ENCODE measurements at regions not wholly inside any gene's neighbourhood (a gene's known extent, or its start where the extent isn't known, plus 50 kb on each side); places are given as distances from the start of the nearest gene placed in this dataset.

- no peak for TF ChIP-seq IRF3 (IDR thresholded peaks at IDR 0.05; ENCODE audit: low read depth, low read length)
- no peak for TF ChIP-seq TEAD4 (IDR thresholded peaks at IDR 0.05; ENCODE audit: borderline replicate concordance, insufficient read depth)
- TF ChIP-seq GATA2 (CRISPR knock-in tag; IDR thresholded peaks at IDR 0.05): peak; percentile 45; the same call in 1 of the 2 replicates
- no peak for TF ChIP-seq MAX (IDR thresholded peaks at IDR 0.05; ENCODE audit: low read depth)
- peak in 1 of 2 experiments; percentile 82; a peak in 2 of 4 replicates for TF ChIP-seq EP300 (IDR thresholded peaks at IDR 0.05; ENCODE audit: borderline replicate concordance in 1 of 2, low read depth in 1 of 2, low read length in 1 of 2)
- no peak for TF ChIP-seq FOSL2 (IDR thresholded peaks at IDR 0.05; ENCODE audit: borderline replicate concordance, low read depth)
- TF ChIP-seq MXI1 (IDR thresholded peaks at IDR 0.05; ENCODE audit: low read depth, low read length): no peak
- no peak for TF ChIP-seq NFIC (IDR thresholded peaks at IDR 0.05; ENCODE audit: borderline replicate concordance)
- TF ChIP-seq RCOR1 (IDR thresholded peaks at IDR 0.05; ENCODE audit: low read length): peak; percentile 72
- TF ChIP-seq USF1 (IDR thresholded peaks at IDR 0.05; ENCODE audit: borderline replicate concordance, low read depth): no peak
- no peak for TF ChIP-seq YY1 (IDR thresholded peaks at IDR 0.05; ENCODE audit: low read depth)
- TF ChIP-seq MEF2A (IDR thresholded peaks at IDR 0.05; ENCODE audit: borderline replicate concordance, low read depth): no peak
- TF ChIP-seq SMC3 (IDR thresholded peaks at IDR 0.05; ENCODE audit: low read depth, low read length): no peak; the same call in 1 of the 2 replicates
- no peak for TF ChIP-seq ZBTB33 (IDR thresholded peaks at IDR 0.05; ENCODE audit: borderline replicate concordance, low read depth)
- no peak for TF ChIP-seq EZH2phosphoT487 (IDR thresholded peaks at IDR 0.05; ENCODE audit: borderline replicate concordance, low read depth)
- no peak for TF ChIP-seq USF2 (IDR thresholded peaks at IDR 0.05; ENCODE audit: borderline replicate concordance, low read depth, low read length)
- no peak for TF ChIP-seq SIN3A (IDR thresholded peaks at IDR 0.05; ENCODE audit: borderline replicate concordance, low read depth, low read length)
- peak; percentile 42; the same call in 1 of the 2 replicates for TF ChIP-seq RAD21 (IDR thresholded peaks at IDR 0.05; ENCODE audit: low read length)
- TF ChIP-seq TCF12 (IDR thresholded peaks at IDR 0.05): no peak
These were observed 131.8 kb upstream of the HS6ST1 start (continued) for GRCh38 chr2:128450211-128451024.

Data from SK-N-SH (cell line).